Stimulated activated naive B cell treated with anti-CD40 and anti-IgM and Interleukin-4, amounts not matched to agents 10 μg/mL and 1 μg/mL and 100 μg/mL, for 72 hours (primary cell): ENCODE measurements at regions not wholly inside any gene's neighbourhood (a gene's known extent, or its start where the extent isn't known, plus 50 kb on each side); places are given as distances from the start of the nearest gene placed in this dataset.

Experiments used
- ATAC-seq, 2 donors: fragments of 150-1000 bp; cut with Tn5 transposase; replicated peaks; 2 replicates each; pipeline ENCODE4 v1.10.0; 2021; ENCODE audit warnings: moderate library complexity in 1 of 2
- DNase-seq: peaks from one replicate; pipeline ENCODE4 v3.0.0; 2021
- H3K27ac Mint-ChIP-seq: one replicate; pipeline ENCODE4 v1.8.0; 2022; ENCODE audit warnings: mild to moderate bottlenecking, mixed read lengths
- H3K27me3 Mint-ChIP-seq, 2 donors: one replicate each; pipeline ENCODE4 v1.8.0; 2022; ENCODE audit warnings: mixed read lengths in 2 of 2
- H3K36me3 Mint-ChIP-seq, 2 donors: one replicate each; pipeline ENCODE4 v1.8.0; 2022; ENCODE audit warnings: mixed read lengths in 2 of 2, mild to moderate bottlenecking in 1 of 2
- H3K4me1 Mint-ChIP-seq, 2 donors: one replicate each; pipeline ENCODE4 v1.8.0; 2022; ENCODE audit warnings: mixed read lengths in 2 of 2, mild to moderate bottlenecking in 1 of 2
- H3K4me3 Mint-ChIP-seq, 2 donors: one replicate each; pipeline ENCODE4 v1.8.0; 2022; ENCODE audit warnings: mild to moderate bottlenecking in 2 of 2, mixed read lengths in 2 of 2, moderate library complexity in 1 of 2
- H3K9me3 Mint-ChIP-seq, 2 donors: one replicate each; pipeline ENCODE4 v1.8.0; 2022; ENCODE audit warnings: mixed read lengths in 2 of 2, mild to moderate bottlenecking in 1 of 2

DNA sequence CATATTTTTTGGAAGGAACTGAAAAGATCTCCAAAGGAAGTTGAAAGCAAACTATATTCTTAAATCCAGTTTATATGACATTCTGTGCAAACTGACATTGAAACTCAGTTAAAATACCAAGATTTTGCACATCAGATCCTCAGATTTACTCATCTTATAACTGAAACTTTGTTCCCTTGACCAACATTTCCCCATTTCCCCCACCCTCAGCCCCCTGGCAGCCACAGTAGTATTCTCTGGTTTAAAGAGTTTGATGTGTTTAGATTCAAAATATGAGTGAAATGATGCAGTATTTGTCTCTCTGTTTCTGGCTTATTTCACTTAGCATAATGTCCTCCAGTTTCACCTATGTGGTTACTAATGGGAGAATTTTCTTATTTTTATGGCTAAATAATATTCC lies 99.2 kb upstream of the ITGA4 start:
- no peaks in the 10 kb centered on the region for H3K27me3 Mint-ChIP-seq
- H3K36me3 Mint-ChIP-seq, result no peaks in the 10 kb centered on the region
- DNase-seq (no peak), ATAC-seq (peak; percentile 75 to 82)
- H3K4me3 Mint-ChIP-seq, result no peak overlapping the region
- peaks cover 9 to 11% of the 10 kb centered on the region in 2 donors for H3K4me1 Mint-ChIP-seq
- H3K27ac Mint-ChIP-seq, result no peak overlapping the region
- no peaks in the 10 kb centered on the region for H3K9me3 Mint-ChIP-seq

GRCh38 chr2:181362561-181362960 lies 94.6 kb upstream of the ITGA4 start:
- ATAC-seq, result no peak
- H3K27ac Mint-ChIP-seq, result no peak overlapping the region

DNA sequence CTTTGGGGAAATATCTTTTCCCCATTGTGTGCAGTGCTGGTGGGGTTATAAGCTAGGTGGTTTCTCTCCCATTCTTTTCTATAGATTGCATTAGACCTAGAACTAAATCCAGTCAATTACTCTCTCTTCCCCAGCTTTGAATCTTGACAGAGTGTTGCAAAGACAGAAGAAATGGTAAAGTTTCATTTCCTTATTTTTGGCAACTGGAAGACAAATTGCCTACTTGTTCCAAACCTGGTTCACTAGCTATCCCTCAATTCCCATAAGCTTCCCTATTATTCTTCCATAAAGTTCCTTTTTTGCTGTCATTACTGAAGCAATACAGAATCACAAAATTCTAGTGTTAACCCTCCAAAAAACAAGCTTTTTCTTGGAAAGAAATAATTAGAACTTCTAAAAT lies 94.0 kb upstream of the ITGA4 start:
- Mint-ChIP-seq H3K27ac (no peak overlapping the region), H3K36me3 (no peaks in the 10 kb centered on the region)

More at GRCh38 chr2:181362561-181362960, 94.6 kb upstream of the ITGA4 start:
- Mint-ChIP-seq H3K4me3 (no peak overlapping the region), H3K9me3 (no peaks in the 10 kb centered on the region), H3K4me1 (peaks cover 13 to 15% of the 10 kb centered on the region in 2 donors), H3K36me3 (no peaks in the 10 kb centered on the region), H3K27me3 (no peaks in the 10 kb centered on the region)
- no peak for DNase-seq

GRCh38 chr2:181364492-181365170 lies 92.6 kb upstream of the ITGA4 start:
- ATAC-seq (no peak), DNase-seq (no peak)
- no peaks in the 10 kb centered on the region for H3K9me3 Mint-ChIP-seq
- H3K27me3 Mint-ChIP-seq, result no peaks in the 10 kb centered on the region
- no peak overlapping the region for H3K4me3 Mint-ChIP-seq
- peaks cover 10% of the 10 kb centered on the region in 2 donors for H3K4me1 Mint-ChIP-seq
- no peaks in the 10 kb centered on the region for H3K36me3 Mint-ChIP-seq
- no peak overlapping the region for H3K27ac Mint-ChIP-seq

More for the DNA sequence above, 94.0 kb upstream of the ITGA4 start:
- H3K4me3 Mint-ChIP-seq, result no peak overlapping the region
- H3K27me3 Mint-ChIP-seq, result no peaks in the 10 kb centered on the region
- H3K4me1 Mint-ChIP-seq, result peaks cover 9 to 10% of the 10 kb centered on the region in 2 donors
- no peak for DNase-seq
- ATAC-seq, result no peak
- no peaks in the 10 kb centered on the region for H3K9me3 Mint-ChIP-seq

DNA sequence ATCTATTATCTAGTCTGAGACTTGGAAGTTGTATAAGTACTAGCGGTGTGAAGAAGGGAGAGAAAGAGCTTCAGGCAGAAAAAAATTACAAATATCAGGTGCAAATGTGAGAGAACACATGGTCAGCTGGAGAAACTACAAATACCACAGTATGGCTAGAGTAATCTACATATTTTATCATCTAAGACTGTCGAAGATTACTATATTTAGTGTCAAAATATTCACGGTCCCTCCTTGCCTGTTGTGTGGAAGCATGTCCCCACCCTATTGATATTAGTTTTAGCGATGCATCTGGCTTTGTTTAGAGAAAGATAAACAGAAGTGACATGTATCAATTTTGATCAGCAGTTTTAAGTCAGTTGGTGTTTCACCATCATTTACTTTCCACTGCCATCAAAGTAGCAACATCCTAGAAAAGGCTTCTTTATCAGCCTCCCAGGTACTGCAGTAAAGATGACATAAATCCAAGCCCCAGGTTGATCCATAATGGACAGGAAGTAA lies 90.5 kb upstream of the ITGA4 start:
- ATAC-seq (no peak), DNase-seq (no peak)
- Mint-ChIP-seq H3K9me3 (no peaks in the 10 kb centered on the region), H3K27ac (no peak overlapping the region), H3K4me3 (no peak overlapping the region), H3K4me1 (peaks cover 10 to 13% of the 10 kb centered on the region in 2 donors), H3K27me3 (no peaks in the 10 kb centered on the region), H3K36me3 (no peaks in the 10 kb centered on the region)

GRCh38 chr2:181367411-181367810 lies 89.8 kb upstream of the ITGA4 start:
- no peak for ATAC-seq
- no peak overlapping the region for H3K4me3 Mint-ChIP-seq
- H3K36me3 Mint-ChIP-seq, result no peaks in the 10 kb centered on the region
- H3K9me3 Mint-ChIP-seq, result no peaks in the 10 kb centered on the region
- no peak overlapping the region for H3K27ac Mint-ChIP-seq
- no peak for DNase-seq
- peaks cover 10 to 19% of the 10 kb centered on the region in 2 donors for H3K4me1 Mint-ChIP-seq
- H3K27me3 Mint-ChIP-seq, result no peaks in the 10 kb centered on the region

DNA sequence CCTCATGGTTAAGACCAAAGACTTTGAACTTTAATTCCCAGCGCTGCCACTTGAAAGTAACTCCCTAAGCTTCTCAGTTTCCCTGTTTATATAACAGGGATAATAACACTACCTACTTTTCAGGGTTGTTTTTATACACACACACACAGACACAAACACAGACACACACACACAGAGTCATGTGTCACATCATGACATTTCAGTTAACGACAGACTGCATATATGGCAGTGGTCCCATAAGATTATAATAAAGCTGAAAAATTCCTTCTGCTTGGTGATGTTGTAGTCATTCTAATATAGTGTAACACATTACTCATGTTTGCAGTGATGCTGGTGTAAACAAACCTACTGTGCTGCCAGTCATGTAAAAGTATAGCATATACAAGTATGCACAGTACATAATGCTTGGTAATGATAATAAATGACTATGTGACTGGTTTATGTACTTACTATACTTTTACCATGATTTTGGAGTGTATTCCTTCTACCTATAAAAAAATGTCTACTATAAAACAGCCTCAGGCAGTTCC lies 89.2 kb upstream of the ITGA4 start:
- DNase-seq (no peak), ATAC-seq (no peak)
- H3K27ac Mint-ChIP-seq, result no peak overlapping the region
- no peaks in the 10 kb centered on the region for H3K36me3 Mint-ChIP-seq
- H3K4me1 Mint-ChIP-seq, result peaks cover 15 to 19% of the 10 kb centered on the region in 2 donors
- no peaks in the 10 kb centered on the region for H3K9me3 Mint-ChIP-seq
- H3K4me3 Mint-ChIP-seq, result no peak overlapping the region
- H3K27me3 Mint-ChIP-seq, result no peaks in the 10 kb centered on the region

DNA sequence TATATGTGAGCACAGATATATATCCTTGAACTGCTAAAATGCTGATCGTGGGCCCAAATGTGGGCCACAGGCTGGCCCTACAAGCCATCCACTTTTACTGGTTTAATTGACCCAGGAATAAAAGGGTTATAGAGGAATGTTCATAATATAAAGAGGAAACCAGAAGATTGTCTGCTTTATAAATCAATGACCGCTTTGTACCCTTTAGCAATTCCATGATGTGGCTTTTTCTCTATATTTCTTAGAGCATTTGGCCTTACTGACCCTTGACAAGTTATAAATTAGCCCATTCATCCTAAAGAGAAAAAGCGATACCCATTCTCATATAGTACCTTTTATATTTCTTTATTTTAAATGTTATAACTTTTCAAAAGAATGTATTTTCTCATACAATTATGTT lies 87.1 kb upstream of the ITGA4 start:
- no peak for DNase-seq
- no peaks in the 10 kb centered on the region for H3K36me3 Mint-ChIP-seq
- H3K9me3 Mint-ChIP-seq, result no peaks in the 10 kb centered on the region
- H3K27me3 Mint-ChIP-seq, result no peaks in the 10 kb centered on the region
- H3K4me3 Mint-ChIP-seq, result no peak overlapping the region
- H3K4me1 Mint-ChIP-seq, result peaks cover 17 to 26% of the 10 kb centered on the region in 2 donors
- ATAC-seq, result no peak
- no peak overlapping the region for H3K27ac Mint-ChIP-seq

GRCh38 chr2:181371195-181371594 lies 86.0 kb upstream of the ITGA4 start:
- H3K4me1 Mint-ChIP-seq, result peaks cover 19 to 34% of the 10 kb centered on the region in 2 donors
- H3K36me3 Mint-ChIP-seq, result no peaks in the 10 kb centered on the region
- no peak for DNase-seq
- no peaks in the 10 kb centered on the region for H3K27me3 Mint-ChIP-seq
- H3K27ac Mint-ChIP-seq, result no peak overlapping the region
- no peak overlapping the region for H3K4me3 Mint-ChIP-seq
- no peak for ATAC-seq
- H3K9me3 Mint-ChIP-seq, result peaks cover 0 to under 1% of the 10 kb centered on the region in 2 donors

GRCh38 chr2:181371782-181372645 lies 85.2 kb upstream of the ITGA4 start:
- Mint-ChIP-seq H3K9me3 (peaks cover 0 to 2% of the 10 kb centered on the region in 2 donors), H3K27ac (no peak overlapping the region), H3K4me3 (no peak overlapping the region), H3K36me3 (no peaks in the 10 kb centered on the region), H3K27me3 (no peaks in the 10 kb centered on the region), H3K4me1 (peaks cover 19 to 41% of the 10 kb centered on the region in 2 donors)
- DNase-seq (no peak), ATAC-seq (no peak)

DNA sequence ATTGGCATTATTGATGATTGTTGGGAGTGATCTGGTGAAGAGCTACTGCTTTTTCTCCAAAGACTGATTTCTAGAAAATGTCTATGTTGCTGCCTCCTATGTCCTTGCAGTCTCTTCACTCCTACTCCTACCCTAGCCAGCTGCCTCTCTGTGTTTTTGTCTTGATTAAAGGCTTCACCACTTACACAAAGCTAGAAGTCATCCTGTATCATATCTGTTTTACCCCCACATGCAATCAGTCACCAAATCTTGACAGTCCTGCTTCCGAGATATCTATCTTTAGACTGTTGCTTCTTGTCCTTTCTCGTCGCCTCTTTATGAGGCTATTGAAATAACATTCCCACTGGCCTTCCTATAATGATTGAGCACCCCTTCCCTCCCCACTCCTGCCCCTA lies 84.5 kb upstream of the ITGA4 start:
- H3K9me3 Mint-ChIP-seq, result peaks cover 0 to 2% of the 10 kb centered on the region in 2 donors
- DNase-seq, result no peak
- H3K36me3 Mint-ChIP-seq, result no peaks in the 10 kb centered on the region
- no peak for ATAC-seq
- no peaks in the 10 kb centered on the region for H3K27me3 Mint-ChIP-seq
- no peak overlapping the region for H3K4me3 Mint-ChIP-seq
- no peak overlapping the region for H3K27ac Mint-ChIP-seq
- H3K4me1 Mint-ChIP-seq, result peaks cover 19 to 41% of the 10 kb centered on the region in 2 donors

GRCh38 chr2:181374781-181375675 lies 82.2 kb upstream of the ITGA4 start:
- H3K27ac Mint-ChIP-seq, result no peak overlapping the region
- peak overlapping the region in 1 of 2 donors; percentile 46 for H3K4me3 Mint-ChIP-seq
- H3K4me1 Mint-ChIP-seq, result peaks cover 17 to 41% of the 10 kb centered on the region in 2 donors
- peak; percentile 87 to 91 for ATAC-seq
- H3K36me3 Mint-ChIP-seq, result no peaks in the 10 kb centered on the region
- H3K27me3 Mint-ChIP-seq, result no peaks in the 10 kb centered on the region
- H3K9me3 Mint-ChIP-seq, result peaks cover 0 to 2% of the 10 kb centered on the region in 2 donors
- DNase-seq, result no peak

- Mint-ChIP-seq H3K9me3 (peaks cover 0 to 2% of the 10 kb centered on the region in 2 donors), H3K4me3 (no peak overlapping the region), H3K27ac (no peak overlapping the region), H3K4me1 (peaks cover 17 to 41% of the 10 kb centered on the region in 2 donors), H3K27me3 (no peaks in the 10 kb centered on the region), H3K36me3 (no peaks in the 10 kb centered on the region)
- DNase-seq (no peak), ATAC-seq (no peak)
Observed at GRCh38 chr2:181376442-181376841, 80.7 kb upstream of the ITGA4 start.

- Mint-ChIP-seq H3K36me3 (no peaks in the 10 kb centered on the region), H3K27me3 (no peaks in the 10 kb centered on the region), H3K27ac (no peak overlapping the region), H3K4me3 (no peak overlapping the region), H3K4me1 (peaks cover 14 to 36% of the 10 kb centered on the region in 2 donors), H3K9me3 (peaks cover 0 to 2% of the 10 kb centered on the region in 2 donors)
- no peak for DNase-seq
- ATAC-seq, result no peak
Observed at GRCh38 chr2:181376999-181377398, 80.2 kb upstream of the ITGA4 start.
